BLaER1 (cell line): ENCODE measurements at regions not wholly inside any gene's neighbourhood (a gene's known extent, or its start where the extent isn't known, plus 50 kb on each side); places are given as distances from the start of the nearest gene placed in this dataset.

Experiments used
- H3K27ac ChIP-seq: shearing (Covaris generic); formaldehyde crosslinking; 2 replicates; pipeline ENCODE4 v1.8.1; 2022
- H3K27me3 ChIP-seq: shearing (Covaris generic); formaldehyde crosslinking; 2 replicates; pipeline ENCODE4 v1.8.1; 2022
- H3K36me3 ChIP-seq: shearing (Covaris generic); formaldehyde crosslinking; 2 replicates; pipeline ENCODE4 v1.8.1; 2022
- H3K4me1 ChIP-seq: shearing (Covaris generic); formaldehyde crosslinking; 2 replicates; pipeline ENCODE4 v1.8.1; 2022
- H3K4me2 ChIP-seq: shearing (Covaris generic); formaldehyde crosslinking; 2 replicates; pipeline ENCODE4 v1.8.1; 2022
- H3K4me3 ChIP-seq: shearing (Covaris generic); formaldehyde crosslinking; 2 replicates; pipeline ENCODE4 v1.8.1; 2022
- H3K9ac ChIP-seq: shearing (Covaris generic); formaldehyde crosslinking; 2 replicates; pipeline ENCODE4 v1.8.1; 2022
- H3K9me3 ChIP-seq: shearing (Covaris generic); formaldehyde crosslinking; 2 replicates; pipeline ENCODE4 v1.8.1; 2022
- H4K20me1 ChIP-seq: shearing (Covaris generic); formaldehyde crosslinking; 2 replicates; pipeline ENCODE4 v1.8.1; 2022
- Cebpa-rat ChIP-seq: shearing (Covaris generic); IDR thresholded peaks from 2 replicates; pipeline ENCODE4 v1.8.1; 2022

DNA sequence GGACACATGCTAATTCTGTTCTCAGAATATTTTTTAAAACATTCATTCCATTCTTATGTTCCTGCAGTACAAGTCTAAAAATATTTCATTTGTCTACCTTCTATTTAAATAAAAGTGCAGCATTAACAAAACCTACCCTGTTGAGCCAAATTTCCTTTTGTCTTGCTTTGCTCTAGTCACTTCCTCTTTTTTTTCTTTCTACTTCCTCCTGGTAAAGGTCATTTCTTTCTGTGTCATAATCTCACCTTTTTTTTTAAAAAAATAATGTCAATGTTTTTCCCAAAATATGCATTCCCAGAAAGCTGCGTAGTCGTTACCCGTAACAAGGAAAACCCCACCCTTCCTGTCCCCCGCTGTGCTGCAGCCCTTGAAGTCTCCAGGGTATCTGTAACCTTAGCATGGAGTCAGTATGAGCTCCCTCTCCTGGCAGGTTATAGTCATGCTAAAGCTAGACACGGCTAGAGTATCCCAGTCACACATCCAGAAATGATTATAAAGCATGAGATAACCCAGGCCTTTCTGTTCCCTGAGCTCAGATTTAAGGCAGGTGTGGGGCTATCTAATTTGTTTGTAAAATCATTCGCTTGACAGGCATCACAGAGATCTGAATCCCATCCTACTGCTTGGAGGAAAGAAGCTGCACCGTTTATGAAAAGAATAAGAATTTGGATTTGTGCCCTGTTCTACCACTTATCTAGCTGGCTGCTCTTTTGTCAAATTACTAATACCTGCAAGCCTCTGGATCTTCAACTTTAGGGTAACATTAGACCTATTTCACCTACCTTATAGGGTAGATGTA is 51.1 kb upstream of the EED start:
- Histone ChIP-seq H3K27ac (peak overlapping the region; percentile 42), H3K9ac (no peak overlapping the region), H3K4me1 (peaks cover 13% of the 10 kb centered on the region)

DNA sequence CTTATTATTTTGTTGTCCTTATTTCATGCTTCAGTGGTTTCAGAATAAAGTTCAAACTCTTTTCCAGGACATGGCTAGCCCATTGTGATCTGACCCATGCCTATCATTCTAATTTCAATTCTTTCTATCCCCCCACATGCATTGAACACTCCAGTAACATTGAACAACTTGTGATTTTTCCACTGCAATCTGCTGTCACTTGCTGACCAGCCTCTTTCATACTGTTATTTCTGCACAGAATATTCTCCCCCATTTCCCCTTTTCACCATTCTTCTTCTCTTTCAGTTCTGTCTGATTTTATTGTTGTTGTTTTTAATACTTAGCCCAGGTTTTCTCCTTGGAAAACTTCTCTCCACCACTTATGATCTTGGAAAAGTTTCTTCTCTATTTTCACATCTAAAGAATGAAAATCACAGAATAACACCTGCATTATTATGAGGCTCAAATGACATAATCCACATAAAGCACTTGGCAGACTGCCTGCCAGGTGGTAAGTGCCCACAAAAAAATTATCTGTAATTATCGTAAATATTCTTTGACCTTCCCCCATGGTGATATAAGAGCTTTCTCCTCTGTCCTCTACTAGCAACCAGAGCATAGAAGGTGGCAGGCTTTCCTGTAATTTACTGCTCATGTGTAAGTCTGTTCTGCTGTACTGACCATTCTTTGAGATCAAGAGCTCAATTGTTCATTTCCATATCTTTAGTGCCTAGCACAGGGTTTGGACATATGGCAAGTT is 51.9 kb upstream of the EED start:
- Histone ChIP-seq H3K27me3 (no peaks in the 10 kb centered on the region), H4K20me1 (no peaks in the 10 kb centered on the region), H3K4me3 (no peak overlapping the region), H3K4me2 (peak overlapping the region; percentile 55), H3K36me3 (no peaks in the 10 kb centered on the region), H3K4me1 (peaks cover 13% of the 10 kb centered on the region), H3K9ac (no peak overlapping the region), H3K9me3 (no peaks in the 10 kb centered on the region), H3K27ac (peak overlapping the region; percentile 42; the same call in 1 of the 2 replicates)
- no peak for TF ChIP-seq Cebpa-rat

More for the DNA sequence above, 51.1 kb upstream of the EED start:
- peak overlapping the region; percentile 57 for H3K4me3 ChIP-seq
- H3K36me3 ChIP-seq, result no peaks in the 10 kb centered on the region
- no peaks in the 10 kb centered on the region for H3K9me3 ChIP-seq
- H3K4me2 ChIP-seq, result peak overlapping the region; percentile 55
- H3K27me3 ChIP-seq, result no peaks in the 10 kb centered on the region
- H4K20me1 ChIP-seq, result no peaks in the 10 kb centered on the region
- TF ChIP-seq Cebpa-rat, result no peak

DNA sequence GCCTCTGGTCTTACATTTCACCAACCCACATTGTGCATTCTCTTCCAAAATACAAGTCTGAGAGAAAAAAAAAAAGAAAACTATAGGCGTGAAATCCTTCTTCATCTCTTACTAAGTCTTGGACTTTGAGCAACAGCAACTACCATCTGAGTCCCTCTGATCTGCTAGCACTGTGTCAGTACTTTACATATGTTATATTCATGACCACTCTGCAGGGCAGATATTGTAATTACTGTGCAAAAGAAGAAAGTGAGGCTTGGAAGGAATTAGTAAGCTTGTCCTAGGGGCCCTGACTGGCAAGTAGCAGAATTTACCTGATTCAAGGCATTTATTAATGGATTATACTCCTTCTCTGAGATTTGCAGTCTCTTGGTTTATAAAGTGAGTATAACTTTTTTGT is 52.7 kb upstream of the EED start:
- no peak for TF ChIP-seq Cebpa-rat
- peaks cover 13% of the 10 kb centered on the region for H3K4me1 ChIP-seq
- no peaks in the 10 kb centered on the region for H3K36me3 ChIP-seq
- no peak overlapping the region for H3K4me3 ChIP-seq
- no peak overlapping the region for H3K27ac ChIP-seq
- no peak overlapping the region for H3K4me2 ChIP-seq
- H3K9me3 ChIP-seq, result no peaks in the 10 kb centered on the region
- H3K9ac ChIP-seq, result no peak overlapping the region
- H3K27me3 ChIP-seq, result no peaks in the 10 kb centered on the region
- H4K20me1 ChIP-seq, result no peaks in the 10 kb centered on the region

GRCh38 chr11:86187027-86187426 is 57.5 kb upstream of the EED start:
- Histone ChIP-seq H3K4me2 (no peak overlapping the region), H3K9me3 (no peaks in the 10 kb centered on the region), H3K27ac (no peak overlapping the region), H3K4me3 (no peak overlapping the region), H3K4me1 (no peaks in the 10 kb centered on the region), H3K36me3 (no peaks in the 10 kb centered on the region), H4K20me1 (no peaks in the 10 kb centered on the region), H3K27me3 (no peaks in the 10 kb centered on the region), H3K9ac (no peak overlapping the region)
- no peak for TF ChIP-seq Cebpa-rat

- no peak overlapping the region for H3K4me3 ChIP-seq
- no peaks in the 10 kb centered on the region for H4K20me1 ChIP-seq
- no peaks in the 10 kb centered on the region for H3K9me3 ChIP-seq
- H3K27me3 ChIP-seq, result no peaks in the 10 kb centered on the region
- no peak for TF ChIP-seq Cebpa-rat
- no peaks in the 10 kb centered on the region for H3K4me1 ChIP-seq
- no peaks in the 10 kb centered on the region for H3K36me3 ChIP-seq
- H3K4me2 ChIP-seq, result no peak overlapping the region
- H3K27ac ChIP-seq, result no peak overlapping the region
- no peak overlapping the region for H3K9ac ChIP-seq
Observed at GRCh38 chr11:86186386-86186785, 58.2 kb upstream of the EED start.

- Histone ChIP-seq H3K4me1 (peaks cover 5% of the 10 kb centered on the region), H3K27ac (no peak overlapping the region)
Observed at GRCh38 chr11:86185381-86185750, 59.2 kb upstream of the EED start.

GRCh38 chr11:86184728-86185380 is 59.7 kb upstream of the EED start:
- no peaks in the 10 kb centered on the region for H3K36me3 ChIP-seq
- H3K27ac ChIP-seq, result no peak overlapping the region
- no peaks in the 10 kb centered on the region for H3K9me3 ChIP-seq
- no peak overlapping the region for H3K4me2 ChIP-seq
- H4K20me1 ChIP-seq, result no peaks in the 10 kb centered on the region
- peaks cover 10% of the 10 kb centered on the region for H3K4me1 ChIP-seq
- no peaks in the 10 kb centered on the region for H3K27me3 ChIP-seq
- H3K4me3 ChIP-seq, result no peak overlapping the region
- TF ChIP-seq Cebpa-rat, result no peak
- no peak overlapping the region for H3K9ac ChIP-seq

More at GRCh38 chr11:86185381-86185750, 59.2 kb upstream of the EED start:
- Histone ChIP-seq H3K4me3 (no peak overlapping the region), H3K9me3 (no peaks in the 10 kb centered on the region), H3K36me3 (no peaks in the 10 kb centered on the region), H3K4me2 (no peak overlapping the region), H3K9ac (no peak overlapping the region), H3K27me3 (no peaks in the 10 kb centered on the region), H4K20me1 (no peaks in the 10 kb centered on the region)
- TF ChIP-seq Cebpa-rat, result no peak

GRCh38 chr11:86183694-86184093 is 60.9 kb upstream of the EED start:
- H3K9me3 ChIP-seq, result no peaks in the 10 kb centered on the region
- no peak overlapping the region for H3K4me3 ChIP-seq
- H3K27me3 ChIP-seq, result no peaks in the 10 kb centered on the region
- H3K4me2 ChIP-seq, result no peak overlapping the region
- H3K27ac ChIP-seq, result no peak overlapping the region
- H4K20me1 ChIP-seq, result no peaks in the 10 kb centered on the region
- no peak overlapping the region for H3K9ac ChIP-seq
- no peak for TF ChIP-seq Cebpa-rat
- H3K4me1 ChIP-seq, result peaks cover 10% of the 10 kb centered on the region
- H3K36me3 ChIP-seq, result no peaks in the 10 kb centered on the region

GRCh38 chr11:86182976-86183584 is 61.5 kb upstream of the EED start:
- Histone ChIP-seq H3K9me3 (no peaks in the 10 kb centered on the region), H3K4me1 (peaks cover 10% of the 10 kb centered on the region), H3K4me3 (no peak overlapping the region), H3K27me3 (no peaks in the 10 kb centered on the region), H3K4me2 (no peak overlapping the region), H3K9ac (no peak overlapping the region), H3K27ac (no peak overlapping the region), H3K36me3 (no peaks in the 10 kb centered on the region), H4K20me1 (no peaks in the 10 kb centered on the region)
- no peak for TF ChIP-seq Cebpa-rat

DNA sequence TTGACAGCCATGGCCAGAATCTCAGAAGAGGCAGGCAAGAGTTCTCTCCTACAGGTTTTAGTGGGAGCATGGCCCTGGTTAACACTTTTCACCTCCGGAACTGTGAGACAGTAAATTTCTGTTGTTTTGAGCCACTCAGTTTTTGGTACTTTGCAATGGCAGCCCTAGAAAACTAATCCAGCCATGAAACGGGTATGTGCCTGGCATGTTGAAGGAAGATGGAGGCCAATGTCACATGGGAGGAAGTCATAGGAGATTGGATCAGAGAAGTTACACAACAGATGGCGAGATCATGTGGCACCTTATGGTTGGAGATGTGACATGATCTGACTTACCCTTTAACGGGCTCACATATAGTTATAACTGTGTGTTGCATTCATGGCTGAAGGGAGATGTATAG is 63.2 kb upstream of the EED start:
- H3K27me3 ChIP-seq, result no peaks in the 10 kb centered on the region
- no peak overlapping the region for H3K4me2 ChIP-seq
- no peak for TF ChIP-seq Cebpa-rat
- no peaks in the 10 kb centered on the region for H3K9me3 ChIP-seq
- no peaks in the 10 kb centered on the region for H3K36me3 ChIP-seq
- H4K20me1 ChIP-seq, result no peaks in the 10 kb centered on the region
- H3K9ac ChIP-seq, result no peak overlapping the region
- no peak overlapping the region for H3K4me3 ChIP-seq
- H3K4me1 ChIP-seq, result peaks cover 10% of the 10 kb centered on the region
- no peak overlapping the region for H3K27ac ChIP-seq
